ENCODE measurements at regions not wholly inside any gene's neighbourhood (a gene's known extent, or its start where the extent isn't known, plus 50 kb on each side); places are given as distances from the start of the nearest gene placed in this dataset.

DNA sequence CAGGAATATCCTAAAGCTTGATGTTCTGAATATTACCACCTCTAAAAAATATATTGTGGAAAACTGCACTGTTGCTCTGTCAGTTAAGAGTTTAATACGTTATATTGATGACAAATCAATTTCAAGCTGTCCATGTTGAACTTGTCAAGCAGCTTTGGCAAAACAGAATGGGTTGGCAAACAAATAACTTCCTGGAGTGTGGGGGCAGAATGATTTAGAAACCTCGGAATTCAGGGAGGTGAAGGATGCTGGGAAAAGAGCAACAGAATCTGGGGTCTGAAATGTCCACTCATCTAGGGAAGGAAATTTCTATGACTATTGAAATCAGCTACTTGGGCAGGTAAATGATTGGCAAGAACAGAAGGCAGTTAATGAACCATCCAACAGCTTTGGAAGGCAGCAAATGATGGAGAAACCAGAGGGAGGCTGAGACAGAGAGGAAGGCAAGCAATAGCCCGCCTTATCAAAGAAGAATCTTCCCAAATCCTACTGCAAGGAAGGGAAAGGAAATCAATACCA lies 95.1 kb upstream of the PALS2 start:
- H3K9me3 ChIP-seq = no peaks in the 10 kb centered on the region
- H3K36me3 ChIP-seq (replicated peaks) = no peaks in the 10 kb centered on the region
- H3K4me1 ChIP-seq = peaks cover 14% of the 10 kb centered on the region
- H3K4me3 ChIP-seq = no peak overlapping the region
- H3K27me3 ChIP-seq (ENCODE audit: low read depth) = no peaks in the 10 kb centered on the region
- in situ Hi-C loops (cut with MboI; ENCODE audit: low sequenced_read_pairs) = no loop called here
- DNase-seq (ENCODE audit: low spot score in 2 of 2) = no peak

DNA sequence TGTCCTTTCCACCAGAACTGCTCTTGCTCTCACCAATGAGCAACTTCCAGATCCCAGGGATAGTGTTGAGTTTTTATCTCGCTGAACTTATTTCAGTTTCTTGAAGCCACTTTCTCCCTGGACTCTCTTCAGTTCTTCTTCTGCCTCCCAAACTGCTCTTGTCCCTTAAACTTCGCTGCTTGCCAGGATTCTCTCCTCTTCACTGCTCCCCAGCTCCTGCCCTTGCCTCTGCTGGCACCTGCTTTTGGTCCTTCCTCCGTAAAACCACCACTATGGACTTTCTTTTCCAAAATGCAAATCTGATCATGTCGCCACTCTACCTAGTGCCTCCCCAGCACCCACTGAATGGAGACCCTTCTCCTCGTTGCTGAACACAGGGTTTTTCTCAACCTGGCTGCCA lies 92.8 kb upstream of the PALS2 start:
- peaks cover 14% of the 10 kb centered on the region for H3K4me1 ChIP-seq
- in situ Hi-C loops (cut with MboI; ENCODE audit: low sequenced_read_pairs) = no loop called here
- no peaks in the 10 kb centered on the region for H3K36me3 ChIP-seq (replicated peaks)

DNA sequence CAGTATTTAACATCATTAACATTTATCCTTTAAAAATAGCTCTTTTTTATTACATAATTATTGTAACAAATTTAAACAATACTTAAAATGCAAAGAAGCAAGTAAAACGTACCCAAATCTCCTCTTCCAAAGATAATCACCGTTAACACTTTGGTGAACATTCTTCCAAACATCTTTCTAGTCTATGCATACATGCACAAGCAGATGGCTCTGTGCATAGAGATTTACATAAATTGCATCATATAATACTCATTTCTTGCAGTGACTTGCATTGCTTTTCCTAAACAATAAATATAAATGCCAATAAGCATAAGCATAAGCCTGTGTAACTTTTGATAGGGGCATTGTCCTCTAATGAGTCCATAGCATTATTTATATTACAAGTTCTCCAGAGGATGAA lies 89.4 kb upstream of the PALS2 start:
- Histone ChIP-seq H3K4me3 (no peak overlapping the region), H3K4me1 (no peaks in the 10 kb centered on the region), H3K9me3 (no peaks in the 10 kb centered on the region), H3K27me3 (ENCODE audit: low read depth) (no peaks in the 10 kb centered on the region), H3K36me3 (replicated peaks) (no peaks in the 10 kb centered on the region)
- in situ Hi-C loops (cut with MboI; ENCODE audit: low sequenced_read_pairs) = no loop called here
- no peak for DNase-seq (ENCODE audit: low spot score in 2 of 2)

More for the DNA sequence above, 92.8 kb upstream of the PALS2 start:
- no peak overlapping the region for H3K4me3 ChIP-seq
- H3K9me3 ChIP-seq = no peaks in the 10 kb centered on the region
- no peak for DNase-seq (ENCODE audit: low spot score in 2 of 2)
- no peaks in the 10 kb centered on the region for H3K27me3 ChIP-seq (ENCODE audit: low read depth)

DNA sequence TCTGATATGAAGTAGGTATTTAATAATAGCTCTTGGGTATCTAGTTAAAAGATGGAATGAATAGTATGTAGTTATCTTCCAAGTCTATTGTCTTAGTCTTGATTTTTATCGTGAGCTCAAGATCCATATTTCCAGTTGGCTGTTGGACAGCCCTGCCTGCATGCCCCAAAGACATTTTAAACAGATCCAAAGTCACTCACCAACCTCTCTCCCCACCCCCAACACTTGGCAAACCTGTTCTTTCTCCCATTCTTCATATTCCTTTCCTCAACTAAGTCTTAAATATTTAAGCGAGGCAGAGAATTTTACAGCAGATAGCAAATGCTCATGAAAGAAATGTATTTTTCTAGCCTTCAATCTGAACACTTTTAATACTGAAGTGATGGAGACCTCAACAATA lies 80.7 kb upstream of the PALS2 start:
- H3K4me3 ChIP-seq = no peak overlapping the region
- H3K9me3 ChIP-seq = no peaks in the 10 kb centered on the region
- H3K36me3 ChIP-seq (replicated peaks) = no peaks in the 10 kb centered on the region
- no peak for DNase-seq (ENCODE audit: low spot score in 2 of 2)
- H3K4me1 ChIP-seq = no peaks in the 10 kb centered on the region
- in situ Hi-C loops (cut with MboI; ENCODE audit: low sequenced_read_pairs) = no loop called here
- no peaks in the 10 kb centered on the region for H3K27me3 ChIP-seq (ENCODE audit: low read depth)

DNA sequence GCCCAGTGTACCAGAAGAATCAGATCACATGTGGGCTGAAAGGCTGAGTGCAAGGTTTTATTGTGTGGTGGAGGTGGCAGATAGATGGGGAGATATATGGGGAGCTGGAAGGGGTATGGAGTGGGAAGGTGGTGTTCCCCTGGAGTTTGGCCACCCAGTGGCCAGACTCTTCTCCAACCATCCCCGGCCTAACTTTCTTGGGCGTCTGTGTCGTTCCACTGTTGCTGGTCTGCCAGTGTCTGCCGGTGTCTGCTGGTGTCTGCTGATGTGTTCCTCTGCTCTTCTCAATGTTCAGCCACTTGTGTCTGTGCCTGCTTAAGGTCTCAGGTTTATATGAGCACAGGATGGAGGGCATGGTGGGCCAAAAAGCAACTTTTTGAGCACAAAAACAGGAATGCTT lies 78.4 kb upstream of the PALS2 start:
- Histone ChIP-seq H3K36me3 (replicated peaks) (no peaks in the 10 kb centered on the region), H3K27me3 (ENCODE audit: low read depth) (no peaks in the 10 kb centered on the region), H3K4me3 (no peak overlapping the region), H3K9me3 (no peaks in the 10 kb centered on the region), H3K4me1 (no peaks in the 10 kb centered on the region)
- no peak for DNase-seq (ENCODE audit: low spot score in 2 of 2)
- in situ Hi-C loops (cut with MboI; ENCODE audit: low sequenced_read_pairs) = no loop called here

DNA sequence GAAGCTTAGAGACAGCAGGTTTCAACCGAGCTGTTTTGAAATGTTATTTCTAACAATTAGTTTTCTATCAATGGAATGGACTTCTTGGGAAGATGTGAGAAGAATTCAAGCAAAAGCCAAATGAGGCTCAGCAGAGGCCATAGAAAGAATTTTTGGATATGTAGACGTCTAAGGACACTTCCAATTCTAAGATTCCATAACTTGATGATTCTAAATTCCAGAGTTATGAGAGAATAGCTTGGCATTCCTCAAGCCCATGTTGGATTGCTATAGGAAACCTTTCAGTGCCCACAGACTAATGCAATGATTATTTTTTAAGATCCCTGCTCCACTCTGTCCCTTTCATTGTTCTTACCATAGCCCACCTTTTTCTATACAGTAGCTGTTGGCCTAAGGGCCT lies 77.2 kb upstream of the PALS2 start:
- Histone ChIP-seq H3K9me3 (no peaks in the 10 kb centered on the region), H3K36me3 (replicated peaks) (no peaks in the 10 kb centered on the region), H3K4me3 (no peak overlapping the region), H3K4me1 (no peaks in the 10 kb centered on the region), H3K27me3 (ENCODE audit: low read depth) (no peaks in the 10 kb centered on the region)
- DNase-seq (ENCODE audit: low spot score in 2 of 2) = no peak
- in situ Hi-C loops (cut with MboI; ENCODE audit: low sequenced_read_pairs) = no loop called here

DNA sequence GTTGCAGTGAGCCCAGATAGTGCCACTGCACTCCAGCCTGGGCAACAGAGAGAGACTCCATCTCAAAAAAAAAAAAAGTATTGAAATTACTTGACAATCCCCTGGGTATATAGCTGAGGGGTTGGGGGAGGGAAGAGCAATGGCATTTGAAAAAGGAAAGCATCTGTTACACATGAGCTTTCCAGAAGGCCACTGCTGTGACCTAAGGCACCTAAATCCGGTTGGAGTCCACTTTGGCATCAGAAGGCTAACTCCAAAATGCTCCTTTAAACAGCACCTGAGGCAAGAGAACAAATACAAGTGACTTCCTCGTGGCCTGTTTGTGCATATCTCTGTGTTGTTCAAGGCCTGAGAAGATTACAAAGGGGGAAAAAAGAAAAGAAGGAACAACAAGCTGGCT lies 74.8 kb upstream of the PALS2 start:
- Histone ChIP-seq H3K4me3 (no peak overlapping the region), H3K36me3 (replicated peaks) (no peaks in the 10 kb centered on the region), H3K9me3 (no peaks in the 10 kb centered on the region), H3K4me1 (no peaks in the 10 kb centered on the region), H3K27me3 (ENCODE audit: low read depth) (no peaks in the 10 kb centered on the region)
- DNase-seq (ENCODE audit: low spot score in 2 of 2) = no peak
- in situ Hi-C loops (cut with MboI; ENCODE audit: low sequenced_read_pairs) = no loop called here

DNA sequence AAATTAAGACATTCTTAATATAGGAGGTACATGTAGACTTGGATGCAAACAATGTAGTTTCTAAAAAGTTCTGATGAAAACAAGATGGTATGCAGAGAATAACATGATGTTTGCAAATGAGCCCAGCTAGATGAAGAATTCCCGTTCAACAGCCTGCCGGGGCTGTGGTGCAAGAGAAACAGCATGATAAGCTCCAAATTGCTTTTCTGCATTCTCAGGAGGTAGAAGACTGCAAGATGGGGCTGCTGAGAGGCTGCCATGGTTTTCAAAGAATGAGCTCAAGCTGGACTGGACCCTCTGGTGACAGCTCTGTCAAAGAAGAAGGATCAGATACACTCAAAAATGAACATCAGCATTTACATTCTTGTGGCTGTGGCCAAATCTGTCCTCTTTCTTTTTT lies 73.4 kb upstream of the PALS2 start:
- Histone ChIP-seq H3K4me1 (no peaks in the 10 kb centered on the region; the same call in 1 of the 2 replicates), H3K4me3 (no peak overlapping the region), H3K9me3 (no peaks in the 10 kb centered on the region), H3K27me3 (ENCODE audit: low read depth) (no peaks in the 10 kb centered on the region), H3K36me3 (replicated peaks) (no peaks in the 10 kb centered on the region)
- in situ Hi-C loops (cut with MboI; ENCODE audit: low sequenced_read_pairs) = no loop called here
- no peak for DNase-seq (ENCODE audit: low spot score in 2 of 2)

DNA sequence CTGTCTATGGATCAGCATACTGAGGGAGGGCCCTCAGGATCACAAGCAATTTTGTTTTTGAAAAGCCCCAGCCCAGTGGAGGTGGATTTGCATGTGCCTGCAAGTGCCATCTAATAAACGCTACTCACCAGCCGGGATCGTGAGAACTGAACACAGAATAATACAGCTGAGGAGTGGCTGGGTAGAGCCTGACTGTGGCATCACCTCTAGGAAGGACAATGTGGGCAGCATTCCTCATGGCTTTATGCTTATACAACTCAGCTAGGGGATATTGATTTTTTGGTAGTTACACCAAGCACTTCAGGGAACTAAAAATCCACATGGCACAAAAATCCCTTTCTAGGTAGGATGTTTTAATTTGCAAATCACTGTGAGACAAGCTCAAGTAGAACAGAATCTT lies 72.7 kb upstream of the PALS2 start:
- Histone ChIP-seq H3K4me3 (no peak overlapping the region), H3K4me1 (no peaks in the 10 kb centered on the region; the same call in 1 of the 2 replicates), H3K27me3 (ENCODE audit: low read depth) (no peaks in the 10 kb centered on the region), H3K36me3 (replicated peaks) (no peaks in the 10 kb centered on the region), H3K9me3 (no peaks in the 10 kb centered on the region)
- DNase-seq (ENCODE audit: low spot score in 2 of 2) = no peak
- in situ Hi-C loops (cut with MboI; ENCODE audit: low sequenced_read_pairs) = no loop called here

DNA sequence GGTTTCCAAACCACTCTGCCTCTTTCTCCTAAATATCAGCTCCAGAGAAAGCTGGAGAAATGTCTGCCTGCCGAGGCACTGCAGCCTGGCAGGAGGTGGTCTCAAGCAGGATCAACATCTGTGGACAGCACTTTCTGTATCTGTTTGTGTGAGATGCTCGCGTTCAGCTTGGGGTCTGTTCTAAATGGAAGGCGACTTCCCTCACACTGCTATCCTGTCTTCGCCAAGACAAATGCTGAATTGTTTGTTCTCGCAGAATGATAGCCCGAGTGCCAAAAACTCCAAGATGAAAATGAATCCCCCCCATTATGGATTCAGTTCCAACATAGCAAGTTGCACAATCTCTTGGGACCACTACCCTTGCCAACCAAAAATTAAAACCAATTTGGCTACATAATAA lies 72.2 kb upstream of the PALS2 start:
- H3K9me3 ChIP-seq = no peaks in the 10 kb centered on the region
- no peaks in the 10 kb centered on the region; the same call in 1 of the 2 replicates for H3K4me1 ChIP-seq
- no peaks in the 10 kb centered on the region for H3K27me3 ChIP-seq (ENCODE audit: low read depth)
- no peak overlapping the region for H3K4me3 ChIP-seq
- H3K36me3 ChIP-seq (replicated peaks) = no peaks in the 10 kb centered on the region
- no peak for DNase-seq (ENCODE audit: low spot score in 2 of 2)
- in situ Hi-C loops (cut with MboI; ENCODE audit: low sequenced_read_pairs) = no loop called here

DNA sequence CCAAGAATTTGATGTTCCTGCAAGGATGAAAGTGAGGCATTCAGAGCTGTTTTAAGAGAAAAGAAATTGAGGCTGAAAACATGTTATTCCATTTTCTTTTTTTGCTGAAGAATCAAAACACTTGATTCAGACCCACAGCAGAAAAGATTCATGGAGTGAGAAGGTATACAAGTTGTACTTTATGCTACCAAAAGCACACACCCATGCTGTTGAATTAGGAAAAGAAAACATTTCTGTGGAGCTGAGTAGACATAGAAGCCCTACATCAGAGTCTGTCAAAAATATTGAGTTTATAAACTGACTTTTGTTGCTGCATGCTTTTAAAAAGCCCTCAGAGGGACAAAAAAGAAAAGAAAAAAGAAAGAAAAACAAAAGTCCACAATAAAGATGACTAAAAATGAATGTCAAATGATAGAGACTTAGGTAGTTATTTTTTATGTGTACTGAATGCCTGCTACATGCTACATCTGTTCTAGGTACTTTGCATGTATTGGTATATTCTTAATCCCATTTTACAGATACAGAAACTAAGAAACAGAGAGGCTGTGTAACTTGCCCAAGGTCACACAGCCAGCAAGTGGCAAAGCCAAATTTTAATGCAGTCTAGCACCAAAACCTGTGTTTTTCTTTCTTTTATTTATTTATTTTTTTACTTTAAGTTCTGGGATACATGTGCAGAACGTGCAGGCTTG lies 71.7 kb upstream of the PALS2 start:
- no peaks in the 10 kb centered on the region for H3K36me3 ChIP-seq (replicated peaks)
- no peak for DNase-seq (ENCODE audit: low spot score in 2 of 2)
- H3K4me1 ChIP-seq = no peaks in the 10 kb centered on the region; the same call in 1 of the 2 replicates
- H3K9me3 ChIP-seq = no peaks in the 10 kb centered on the region
- in situ Hi-C loops (cut with MboI; ENCODE audit: low sequenced_read_pairs) = no loop called here
- no peaks in the 10 kb centered on the region for H3K27me3 ChIP-seq (ENCODE audit: low read depth)
- H3K4me3 ChIP-seq = no peak overlapping the region

DNA sequence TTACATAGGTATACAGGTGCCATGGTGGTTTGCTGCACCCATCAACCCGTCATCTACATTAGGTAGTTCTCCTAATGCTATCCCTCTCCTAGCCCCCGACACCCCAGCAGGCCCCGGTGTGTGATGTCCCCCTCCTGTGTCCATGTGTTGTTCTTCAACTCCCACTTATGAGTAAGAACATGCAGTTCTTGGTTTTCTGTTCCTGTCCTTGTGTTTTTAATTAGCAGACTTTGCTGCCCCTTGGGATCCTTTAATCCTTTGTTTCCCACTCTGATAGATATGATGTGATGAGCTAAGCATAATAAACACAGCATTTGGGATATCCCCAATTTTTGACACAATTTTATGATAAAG lies 71.1 kb upstream of the PALS2 start:
- in situ Hi-C loops (cut with MboI; ENCODE audit: low sequenced_read_pairs) = no loop called here
- Histone ChIP-seq H3K4me3 (no peak overlapping the region), H3K36me3 (replicated peaks) (no peaks in the 10 kb centered on the region), H3K27me3 (ENCODE audit: low read depth) (no peaks in the 10 kb centered on the region), H3K4me1 (no peaks in the 10 kb centered on the region; the same call in 1 of the 2 replicates), H3K9me3 (no peaks in the 10 kb centered on the region)
- DNase-seq (ENCODE audit: low spot score in 2 of 2) = no peak

DNA sequence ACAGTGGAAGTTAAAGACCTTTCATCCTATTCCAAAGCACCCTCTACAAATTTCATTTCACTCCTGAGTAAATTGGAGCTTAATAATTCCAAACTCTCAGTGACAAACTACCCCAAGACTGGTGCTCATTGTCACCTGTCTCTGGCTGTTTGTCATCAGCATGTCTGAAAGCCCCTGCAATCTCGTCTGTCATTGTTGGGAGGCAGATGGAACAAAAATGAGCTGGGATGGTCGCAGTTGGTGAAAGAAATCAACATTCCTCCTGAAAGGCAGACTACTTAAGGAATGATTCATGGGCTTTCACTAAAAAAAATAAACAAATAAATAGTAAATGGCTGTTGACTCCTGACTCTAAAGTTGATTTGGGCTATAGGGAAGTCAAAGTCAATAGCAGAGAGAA lies 69.7 kb upstream of the PALS2 start:
- Histone ChIP-seq H3K4me3 (no peak overlapping the region), H3K4me1 (no peaks in the 10 kb centered on the region; the same call in 1 of the 2 replicates), H3K27me3 (ENCODE audit: low read depth) (no peaks in the 10 kb centered on the region), H3K9me3 (no peaks in the 10 kb centered on the region), H3K36me3 (replicated peaks) (no peaks in the 10 kb centered on the region)
- DNase-seq (ENCODE audit: low spot score in 2 of 2) = no peak
- in situ Hi-C loops (cut with MboI; ENCODE audit: low sequenced_read_pairs) = no loop called here

DNA sequence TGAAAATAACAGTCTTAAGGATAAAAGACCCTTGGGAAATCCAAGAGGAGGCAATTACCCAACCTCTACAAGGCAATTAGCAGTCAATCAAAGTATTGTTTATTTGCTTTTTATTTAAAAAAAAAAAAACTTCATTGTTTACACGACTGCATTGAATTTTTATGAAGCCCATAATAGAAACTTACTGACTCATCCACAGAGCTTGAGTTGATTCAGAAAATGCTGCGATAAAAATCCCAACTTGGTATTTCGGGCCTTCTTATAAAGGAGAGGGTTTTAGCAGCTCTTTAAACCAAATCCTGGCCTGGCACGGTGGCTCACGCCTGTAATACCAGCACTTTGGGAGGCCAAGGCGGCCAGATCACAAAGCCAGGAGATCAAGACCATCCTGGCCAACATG lies 69.2 kb upstream of the PALS2 start:
- H3K27me3 ChIP-seq (ENCODE audit: low read depth) = no peaks in the 10 kb centered on the region
- no peaks in the 10 kb centered on the region for H3K36me3 ChIP-seq (replicated peaks)
- DNase-seq (ENCODE audit: low spot score in 2 of 2) = no peak
- no peak overlapping the region for H3K4me3 ChIP-seq
- no peaks in the 10 kb centered on the region; the same call in 1 of the 2 replicates for H3K4me1 ChIP-seq
- no peaks in the 10 kb centered on the region for H3K9me3 ChIP-seq
- in situ Hi-C loops (cut with MboI; ENCODE audit: low sequenced_read_pairs) = no loop called here

DNA sequence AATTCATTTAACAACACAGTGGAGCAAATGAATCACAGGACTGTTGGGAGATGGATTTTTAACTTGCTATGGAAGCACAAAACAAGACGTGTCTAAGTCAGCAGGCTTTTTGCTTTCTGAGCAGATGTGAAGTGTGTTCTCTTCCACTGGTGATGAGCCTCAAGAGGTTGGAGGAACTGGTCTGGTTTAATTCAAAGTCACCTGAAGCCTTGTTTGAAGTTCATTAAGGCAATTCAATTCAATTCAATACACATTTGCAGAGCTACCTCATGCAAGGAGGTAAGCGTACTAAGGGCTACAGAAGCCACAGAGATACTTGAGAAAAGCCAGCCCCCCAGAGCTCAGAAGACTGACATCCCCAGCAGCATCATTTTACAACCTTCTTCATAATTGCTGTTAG lies 68.4 kb upstream of the PALS2 start:
- in situ Hi-C loops (cut with MboI; ENCODE audit: low sequenced_read_pairs) = no loop called here
- Histone ChIP-seq H3K36me3 (replicated peaks) (no peaks in the 10 kb centered on the region), H3K27me3 (ENCODE audit: low read depth) (no peaks in the 10 kb centered on the region), H3K4me3 (no peak overlapping the region), H3K4me1 (no peaks in the 10 kb centered on the region; the same call in 1 of the 2 replicates), H3K9me3 (no peaks in the 10 kb centered on the region)
- no peak for DNase-seq (ENCODE audit: low spot score in 2 of 2)
